GM12878 (cell line): ENCODE measurements at regions not wholly inside any gene's neighbourhood (a gene's known extent, or its start where the extent isn't known, plus 50 kb on each side); places are given as distances from the start of the nearest gene placed in this dataset.

ENCODE experiments used
- ATAC-seq: fragments of 200-7000 bp; cut with Tn5 transposase; 3 replicates; pipeline ENCODE4 v1.9.1; 2020; ENCODE audit warnings: mild to moderate bottlenecking, moderate library complexity
- BruUV-seq: library from RNA; stranded (reverse); fragments of 400-500 nt; replicated peaks from 2 replicates; lab custom pipeline; 2021; lab: Mats Ljungman, UMichigan
- CTCF ChIA-PET: fragments of 300-600 bp; sonication (Branson Sonifier 250); formaldehyde crosslinking; extraction: SDS; loops from one replicate; lab custom pipeline; 2021; ENCODE audit warnings: inconsistent platforms; lab: Yijun Ruan, JAX
- POLR2A ChIA-PET: fragments of 350-600 bp; formaldehyde crosslinking; extraction: SDS; loops from one replicate; lab custom pipeline; 2021; ENCODE audit warnings: inconsistent platforms; lab: Charles Lee
- RAD21 ChIA-PET: fragments of 300-600 bp; sonication (Branson Sonifier 250); formaldehyde crosslinking; loops from one replicate; lab custom pipeline; 2023; ENCODE audit warnings: antibody characterized with exemption; ENCODE audit not compliant: unreplicated experiment; lab: Charles Lee
- SMC1A ChIA-PET: fragments of 300-600 bp; sonication (Branson Sonifier 250); formaldehyde crosslinking; loops from one replicate; lab custom pipeline; 2023; ENCODE audit not compliant: unreplicated experiment, uncharacterized antibody; lab: Charles Lee
- DNase-seq: peaks from one replicate; pipeline ENCODE4 v3.0.0-alpha.2; 2011; ENCODE audit warnings: low read depth, low spot score
- FAIRE-seq: peaks from 3 replicates; lab custom pipeline; 2011; peaks lifted over from hg19 to GRCh38; lab: Jason Lieb, UNC
- H2AFZ ChIP-seq: 2 replicates; pipeline ENCODE4 v1.6.0; 2011; ENCODE audit warnings: low read depth, low read length, control low read depth; ENCODE audit not compliant: control insufficient read depth
- H3K27ac ChIP-seq: 2 replicates; pipeline ENCODE4 v1.5.1; 2011; ENCODE audit warnings: control low read depth; ENCODE audit not compliant: control insufficient read depth, insufficient read depth
- H3K27me3 ChIP-seq, 2 experiments: replicated peaks in 1 of 2; 2 replicates each; pipeline versions ENCODE4 v1.6.0 to v1.6.1; 2011; ENCODE audit warnings: low read length in 1 of 2; ENCODE audit not compliant: control insufficient read depth in 2 of 2, insufficient read depth in 2 of 2
- H3K36me3 ChIP-seq, 2 experiments: 2 replicates each; pipeline ENCODE4 v1.5.1; 2011; ENCODE audit warnings: low read length in 1 of 2; ENCODE audit not compliant: control insufficient read depth in 2 of 2, insufficient read depth in 2 of 2
- H3K4me1 ChIP-seq: 2 replicates; pipeline ENCODE4 v1.6.1; 2011; ENCODE audit warnings: mild to moderate bottlenecking, low read length, moderate library complexity, mixed read lengths; ENCODE audit not compliant: control insufficient read depth, insufficient read depth
- H3K4me2 ChIP-seq: 2 replicates; pipeline ENCODE4 v1.6.0; 2011; ENCODE audit warnings: control low read depth; ENCODE audit not compliant: control insufficient read depth, insufficient read depth
- H3K4me3 ChIP-seq: fragments of 200-600 bp; sonication (generic); 2 replicates; pipeline ENCODE4 v1.5.1; 2016
- H3K79me2 ChIP-seq: 2 replicates; pipeline ENCODE4 v1.6.0; 2011; ENCODE audit warnings: low read length; ENCODE audit not compliant: control insufficient read depth, insufficient read depth
- H3K9ac ChIP-seq: 2 replicates; pipeline ENCODE4 v1.8.0; 2011; ENCODE audit warnings: low read length, control low read depth, mixed read lengths; ENCODE audit not compliant: control insufficient read depth, insufficient read depth
- H3K9me3 ChIP-seq: replicated peaks from 3 replicates; pipeline ENCODE4 v1.5.1; 2011; ENCODE audit warnings: mild to moderate bottlenecking, low read length; ENCODE audit not compliant: control insufficient read depth, insufficient read depth
- H4K20me1 ChIP-seq: 2 replicates; pipeline ENCODE4 v1.6.0; 2011; ENCODE audit not compliant: control insufficient read depth, insufficient read depth
- ASH2L ChIP-seq: fragments of 300-600, 200-600 bp; sonication (generic); IDR thresholded peaks from 2 replicates; pipeline ENCODE4 v1.6.1; 2017; ENCODE audit warnings: low read depth, mild to moderate bottlenecking, borderline replicate concordance
- CEBPB ChIP-seq, 2 experiments: fragments of 150-350 bp in 1 of 2; IDR thresholded peaks; 2 replicates each; pipeline ENCODE4 v1.6.1; 2012 to 2014; ENCODE audit warnings: low read depth in 2 of 2, low read length in 2 of 2, borderline replicate concordance in 1 of 2, inconsistent platforms in 1 of 2
- CHD4 ChIP-seq: fragments of 200-600 bp; sonication (generic); IDR thresholded peaks from 2 replicates; pipeline ENCODE4 v1.6.1; 2016; ENCODE audit warnings: mild to moderate bottlenecking
- DPF2 ChIP-seq: fragments of 450-650 bp; IDR thresholded peaks from 2 replicates; pipeline ENCODE4 v1.6.1; 2017; ENCODE audit warnings: mild to moderate bottlenecking
- E2F4 ChIP-seq: IDR thresholded peaks from 2 replicates; pipeline ENCODE4 v1.6.1; 2012; ENCODE audit warnings: low read depth, low read length, improper control_type of control experiment
- ESRRA ChIP-seq: IDR thresholded peaks from 2 replicates; pipeline ENCODE4 v1.6.1; 2012; ENCODE audit warnings: mild to moderate bottlenecking, low read length, improper control_type of control experiment
- NR2C2 ChIP-seq: IDR thresholded peaks from 2 replicates; pipeline ENCODE4 v1.6.1; 2011; ENCODE audit warnings: borderline replicate concordance, low read depth; ENCODE audit not compliant: control insufficient read depth, insufficient read length
- RAD21 ChIP-seq: IDR thresholded peaks from 2 replicates; pipeline ENCODE4 v1.6.1; 2011; ENCODE audit warnings: mild to moderate bottlenecking, low read depth, low read length, moderate library complexity; ENCODE audit not compliant: insufficient read depth
- RUNX3 ChIP-seq: IDR thresholded peaks from 2 replicates; pipeline ENCODE4 v1.6.1; 2012; ENCODE audit warnings: low read length, inconsistent platforms
- SP1 ChIP-seq: IDR thresholded peaks from one replicate; pipeline ENCODE4 v1.6.1; 2011; ENCODE audit warnings: low read depth, low read length
- USF2 ChIP-seq: IDR thresholded peaks from 2 replicates; pipeline ENCODE4 v1.6.1; 2011; ENCODE audit warnings: low read depth, low read length, improper control_type of control experiment, borderline replicate concordance
- WRNIP1 ChIP-seq: IDR thresholded peaks from 2 replicates; pipeline ENCODE4 v1.6.1; 2011; ENCODE audit warnings: low read depth, low read length, improper control_type of control experiment, borderline replicate concordance
- YY1 ChIP-seq: IDR thresholded peaks from 2 replicates; pipeline ENCODE4 v1.6.1; 2011; ENCODE audit warnings: low read depth, mild to moderate bottlenecking, low read length
- WGBS: methylation state at CpG from one replicate; pipeline ENCODE4 v1.1.6; 2016; ENCODE audit warnings: low lambda C conversion rate; ENCODE audit not compliant: insufficient replicate concordance, insufficient coverage; ENCODE audit errors: missing lambda C conversion rate; 5-methylcytosine and 5-hydroxymethylcytosine counted together
- in situ Hi-C: fragments of 300-500 bp; cut with MboI; formaldehyde crosslinking; loops from 9 replicates; pipeline ENCODE4 v1.14.3; 2018; ENCODE audit warnings: mixed read lengths
- intact Hi-C: fragments of 100-400 bp; cut with micrococcal nuclease; formaldehyde crosslinking; loops from one replicate; pipeline ENCODE4 v1.14.2; 2022; ENCODE audit not compliant: unreplicated experiment
- TF ChIP-seq, protein P1 (sequence below): fragments of 450-650 bp; IDR thresholded peaks from 2 replicates; pipeline ENCODE4 v1.6.1; 2017; ENCODE audit warnings: low read depth, mild to moderate bottlenecking, moderate library complexity

GRCh38 chr5:145598184-145598583 lies 237.0 kb downstream of the PRELID2 start:
- no TSS peak for BruUV-seq
- H3K4me3 ChIP-seq: no peak overlapping the region
- POLR2A ChIA-PET: interaction anchor here (0.5 kb wide), 1 partner anchor 246 kb away, joined by 3 read pairs; no protein-coding TSS in a partner anchor
- H2AFZ ChIP-seq: no peak overlapping the region
- no peak for TF ChIP-seq ASH2L
- TF ChIP-seq WRNIP1: no peak
- TF ChIP-seq RUNX3: no peak
- TF ChIP-seq RAD21: no peak
- no peak for TF ChIP-seq NR2C2
- TF ChIP-seq E2F4: no peak
- no peak overlapping the region for H3K27ac ChIP-seq
- 45% methylated on average over 5 of the region's 5 CpGs for WGBS
- H3K36me3 ChIP-seq: no peaks in the 10 kb centered on the region
- H3K27me3 ChIP-seq: no peaks in the 10 kb centered on the region
- no peak for ATAC-seq
- no peaks in the 10 kb centered on the region for H3K79me2 ChIP-seq
- in situ Hi-C loops (no loop called here), intact Hi-C loops (no loop called here)
- H3K9ac ChIP-seq: no peak overlapping the region
- RAD21 ChIA-PET: no interaction called here
- no peak overlapping the region for H3K4me2 ChIP-seq
- DNase-seq: no peak
- SMC1A ChIA-PET: no interaction called here
- CTCF ChIA-PET: no interaction called here
- no peak for FAIRE-seq
- H3K4me1 ChIP-seq: no peaks in the 10 kb centered on the region
- H3K9me3 ChIP-seq: no peaks in the 10 kb centered on the region
- no peaks in the 10 kb centered on the region for H4K20me1 ChIP-seq

- Histone ChIP-seq H3K79me2 (no peaks in the 10 kb centered on the region), H3K36me3 (no peaks in the 10 kb centered on the region), H4K20me1 (no peaks in the 10 kb centered on the region), H3K4me2 (no peak overlapping the region), H3K4me3 (no peak overlapping the region), H3K27ac (no peak overlapping the region), H3K9me3 (no peaks in the 10 kb centered on the region), H3K9ac (no peak overlapping the region), H2AFZ (no peak overlapping the region), H3K4me1 (no peaks in the 10 kb centered on the region), H3K27me3 (no peaks in the 10 kb centered on the region)
- ChIA-PET POLR2A (no interaction called here), RAD21 (no interaction called here), SMC1A (no interaction called here), CTCF (no interaction called here)
- 14% methylated on average over 1 of the region's 1 CpG for WGBS
- no peak for FAIRE-seq
- ATAC-seq: no peak
- in situ Hi-C loops: no loop called here
- BruUV-seq: no TSS peak
- no peak for DNase-seq
- intact Hi-C loops: no loop called here
- no peak for TF ChIP-seq USF2
- no peak for TF ChIP-seq CEBPB (IDR thresholded peaks at IDR 0.05; ENCODE audit: borderline replicate concordance in 1 of 2, low read depth in 2 of 2, low read length in 2 of 2)
- no peak for TF ChIP-seq CHD4
- TF ChIP-seq YY1: no peak
- no peak for TF ChIP-seq DPF2
- TF ChIP-seq ESRRA: no peak
- TF ChIP-seq, protein P1, sequence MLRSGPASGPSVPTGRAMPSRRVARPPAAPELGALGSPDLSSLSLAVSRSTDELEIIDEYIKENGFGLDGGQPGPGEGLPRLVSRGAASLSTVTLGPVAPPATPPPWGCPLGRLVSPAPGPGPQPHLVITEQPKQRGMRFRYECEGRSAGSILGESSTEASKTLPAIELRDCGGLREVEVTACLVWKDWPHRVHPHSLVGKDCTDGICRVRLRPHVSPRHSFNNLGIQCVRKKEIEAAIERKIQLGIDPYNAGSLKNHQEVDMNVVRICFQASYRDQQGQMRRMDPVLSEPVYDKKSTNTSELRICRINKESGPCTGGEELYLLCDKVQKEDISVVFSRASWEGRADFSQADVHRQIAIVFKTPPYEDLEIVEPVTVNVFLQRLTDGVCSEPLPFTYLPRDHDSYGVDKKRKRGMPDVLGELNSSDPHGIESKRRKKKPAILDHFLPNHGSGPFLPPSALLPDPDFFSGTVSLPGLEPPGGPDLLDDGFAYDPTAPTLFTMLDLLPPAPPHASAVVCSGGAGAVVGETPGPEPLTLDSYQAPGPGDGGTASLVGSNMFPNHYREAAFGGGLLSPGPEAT: no peak
- TF ChIP-seq SP1: no peak
These were observed 243.6 kb downstream of the PRELID2 start for GRCh38 chr5:145591578-145591977.
